Heart left ventricle (tissue), 16 donors: ENCODE measurements at regions not wholly inside any gene's neighbourhood (a gene's known extent, or its start where the extent isn't known, plus 50 kb on each side); places are given as distances from the start of the nearest gene placed in this dataset.
A peak's percentile ranks its signal among the peaks of the same experiment; 100 is the strongest.
"Not testable (repeated sequence)": the region's sequence is repeated elsewhere in the genome, so short reads cannot be mapped to it uniquely, and the experiment has no call there.

ENCODE experiments used
- ATAC-seq, 4 donors: fragments of 200-7000 bp; cut with Tn5 transposase; one replicate each; pipeline ENCODE4 v1.9.1; 2020 to 2022; ENCODE audit warnings: moderate library complexity in 4 of 4, mild to moderate bottlenecking in 3 of 4, moderate number of reproducible peaks in 1 of 4
- DNase-seq, 5 donors: peaks; one replicate each; pipeline ENCODE4 v3.0.0-alpha.2; 2020
- H3K27ac ChIP-seq, 12 donors: fragments of 200-600 bp; sonication (generic) in 4 of 12; one replicate each; pipeline versions ENCODE4 v1.5.0 to v1.8.0; 2016 to 2022; ENCODE audit warnings: mild to moderate bottlenecking in 2 of 12
- H3K27me3 ChIP-seq, 9 donors: fragments of 200-600 bp; sonication (generic) in 2 of 9; one replicate each; pipeline versions ENCODE4 v1.5.1 to v1.8.0; 2016 to 2022; ENCODE audit warnings: mild to moderate bottlenecking in 3 of 9
- H3K36me3 ChIP-seq, 9 donors: fragments of 200-600 bp; sonication (generic) in 2 of 9; one replicate each; pipeline versions ENCODE4 v1.5.0 to v1.8.0; 2018 to 2022; ENCODE audit warnings: mild to moderate bottlenecking in 2 of 9
- H3K4me1 ChIP-seq, 12 donors: fragments of 200-600 bp; sonication (generic) in 4 of 12; one replicate each; pipeline versions ENCODE4 v1.5.0 to v1.8.0; 2016 to 2022; ENCODE audit warnings: mild to moderate bottlenecking in 3 of 12
- H3K4me3 ChIP-seq, 12 donors: fragments of 200-600 bp; sonication (generic) in 4 of 12; one replicate each; pipeline versions ENCODE4 v1.5.0 to v1.8.0; 2017 to 2022; ENCODE audit warnings: mild to moderate bottlenecking in 9 of 12, moderate library complexity in 4 of 12
- H3K9me3 ChIP-seq, 12 donors: fragments of 200-600 bp; sonication (generic) in 4 of 12; one replicate each; pipeline versions ENCODE4 v1.5.0 to v1.8.0; 2016 to 2022; ENCODE audit warnings: mild to moderate bottlenecking in 1 of 12
- CTCF ChIP-seq, 12 donors: fragments of 200-600 bp; sonication (generic) in 4 of 12; IDR thresholded peaks; one replicate each; pipeline versions ENCODE4 v1.5.0 to v1.8.0; 2018 to 2022; ENCODE audit warnings: antibody characterized with exemption in 12 of 12, mild to moderate bottlenecking in 5 of 12
- POLR2A ChIP-seq, 2 donors: fragments of 450-650 bp; IDR thresholded peaks; one replicate each; pipeline ENCODE4 v1.6.1; 2017; ENCODE audit warnings: antibody characterized with exemption in 2 of 2, mild to moderate bottlenecking in 2 of 2, moderate library complexity in 2 of 2
- WGBS, 4 donors: extraction: QIAGEN DNeasy Blood & Tissue Kit in 2 of 4; methylation state at CpG; one replicate each; pipeline versions ENCODE4 v1.1.5 to v1.1.7; 2013 to 2018; 5-methylcytosine and 5-hydroxymethylcytosine counted together
- intact Hi-C, 10 donors: fragments of 100-400 bp; cut with DNase I; formaldehyde crosslinking; loops; one replicate each; pipeline versions ENCODE4 v1.11.1 to v1.14.2; 2022
- donor health status: ischemic (EF 13 %, LVEDD 7.1; RV severe dilation, severe dysfunction).
- donor health status: healthy with polysubstance abuse.
- donor health status: DM: no; HTN: yes; CAD: no.
- donor health status: DM: no; HTN: no; CAD: no.
- donor health status: ischemic (EF 25% LVEDD 6.9; RV normal size, moderate dysfunction).
- donor health status: ischemic (EF 25% LVEDD 5.7; RV mildly dilated, moderate dysfunction).
- donor health status: healthy.
- donor health status: DM: yes; HTN: yes; CAD: no.
- donor health status: ischemic (EF 35%, LVEDD 5.7; RV mildly dilated, moderate dysfunction).
- donor health status: nonischemic (EF 11% LVEDD 7.7; RV severe dilation, severe dysfunction).
- donor health status: DM: yes; HTN: yes; CAD: no.
- donor health status: PGD.
- donor health status: ischemic (EF 29% LVEDD 5.4; RV normal size, mild dysfunction).
- donor health status: nonischemic (EF 23%, LVEDD 6.1; RV moderate dilation, normal function).

- no peak for ATAC-seq
- Histone ChIP-seq H3K36me3 (no peaks in the 10 kb centered on the region), H3K27ac (no peak overlapping the region), H3K4me3 (no peak overlapping the region), H3K27me3 (no peaks in the 10 kb centered on the region), H3K9me3 (peaks cover 0 to 8% (median 0%) of the 10 kb centered on the region in 12 donors), H3K4me1 (peaks cover 0 to 5% (median 0%) of the 10 kb centered on the region in 12 donors)
- no peak for DNase-seq
- intact Hi-C loops = no loop called here
- TF ChIP-seq POLR2A (IDR thresholded peaks at IDR 0.05) = no peak
- TF ChIP-seq CTCF (IDR thresholded peaks at IDR 0.05) = no peak
- WGBS, 4 donors = 47 to 63% (median 57%) methylated on average over 4 of the region's 4 CpGs
These were observed 409.1 kb downstream of the TNS1 start for GRCh38 chr2:217593732-217594131.

GRCh38 chr2:217588266-217588665, 414.5 kb downstream of the TNS1 start:
- H3K27me3 ChIP-seq = no peaks in the 10 kb centered on the region
- H3K27ac ChIP-seq = no peak overlapping the region
- intact Hi-C loops = no loop called here
- TF ChIP-seq POLR2A (IDR thresholded peaks at IDR 0.05) (no peak), CTCF (IDR thresholded peaks at IDR 0.05) (no peak)
- peaks cover 0 to 8% (median 0%) of the 10 kb centered on the region in 12 donors for H3K9me3 ChIP-seq
- 74 to 82% (median 77%) methylated on average over 4 of the region's 4 CpGs for WGBS, 4 donors
- DNase-seq (no peak), ATAC-seq (no peak)
- H3K36me3 ChIP-seq = no peaks in the 10 kb centered on the region
- H3K4me1 ChIP-seq = peaks cover 0 to 3% (median 0%) of the 10 kb centered on the region in 12 donors
- H3K4me3 ChIP-seq = no peak overlapping the region

GRCh38 chr2:217585362-217585761, 417.4 kb downstream of the TNS1 start:
- H3K27me3 ChIP-seq = no peaks in the 10 kb centered on the region
- no peaks in the 10 kb centered on the region for H3K36me3 ChIP-seq
- no peak overlapping the region for H3K27ac ChIP-seq
- H3K9me3 ChIP-seq = peaks cover 0 to 8% (median 0%) of the 10 kb centered on the region in 12 donors
- intact Hi-C loops = no loop called here
- DNase-seq (peak in 1 of 5 donors; percentile 31), ATAC-seq (peak in 2 of 4 donors; percentile 20 to 42)
- 27 to 48% (median 38%) methylated on average over 3 of the region's 3 CpGs for WGBS, 4 donors
- H3K4me1 ChIP-seq = peaks cover 0 to 3% (median 0%) of the 10 kb centered on the region in 12 donors
- TF ChIP-seq CTCF (IDR thresholded peaks at IDR 0.05) (no peak), POLR2A (IDR thresholded peaks at IDR 0.05) (no peak)
- H3K4me3 ChIP-seq = no peak overlapping the region

GRCh38 chr2:217580407-217580806, 422.4 kb downstream of the TNS1 start:
- intact Hi-C loops, DNase-seq, H3K27ac ChIP-seq, H3K36me3 ChIP-seq, H3K4me1 ChIP-seq, ATAC-seq, H3K9me3 ChIP-seq, H3K4me3 ChIP-seq, H3K27me3 ChIP-seq: not testable (repeated sequence)
- WGBS, 4 donors = 67 to 89% (median 83%) methylated on average over 1 of the region's 1 CpG

GRCh38 chr2:217573571-217573970, 429.2 kb downstream of the TNS1 start:
- intact Hi-C loops = no loop called here
- peaks cover 0 to 7% (median 0%) of the 10 kb centered on the region in 12 donors for H3K4me1 ChIP-seq
- 70 to 81% (median 76%) methylated on average over 3 of the region's 3 CpGs for WGBS, 4 donors
- ATAC-seq = peak in 3 of 4 donors; percentile 53 to 87 (median 83)
- TF ChIP-seq CTCF (IDR thresholded peaks at IDR 0.05) = no peak
- TF ChIP-seq POLR2A (IDR thresholded peaks at IDR 0.05) = no peak
- peaks cover 0 to 9% (median 0%) of the 10 kb centered on the region in 12 donors for H3K9me3 ChIP-seq
- DNase-seq = peak in 1 of 5 donors; percentile 44
- no peaks in the 10 kb centered on the region for H3K36me3 ChIP-seq
- no peaks in the 10 kb centered on the region for H3K27me3 ChIP-seq
- no peak overlapping the region for H3K4me3 ChIP-seq
- H3K27ac ChIP-seq = no peak overlapping the region
